ENCODE measurements at regions not wholly inside any gene's neighbourhood (a gene's known extent, or its start where the extent isn't known, plus 50 kb on each side); places are given as distances from the start of the nearest gene placed in this dataset.
"Not testable (repeated sequence)": the region's sequence is repeated elsewhere in the genome, so short reads cannot be mapped to it uniquely, and the experiment has no call there.

DNA sequence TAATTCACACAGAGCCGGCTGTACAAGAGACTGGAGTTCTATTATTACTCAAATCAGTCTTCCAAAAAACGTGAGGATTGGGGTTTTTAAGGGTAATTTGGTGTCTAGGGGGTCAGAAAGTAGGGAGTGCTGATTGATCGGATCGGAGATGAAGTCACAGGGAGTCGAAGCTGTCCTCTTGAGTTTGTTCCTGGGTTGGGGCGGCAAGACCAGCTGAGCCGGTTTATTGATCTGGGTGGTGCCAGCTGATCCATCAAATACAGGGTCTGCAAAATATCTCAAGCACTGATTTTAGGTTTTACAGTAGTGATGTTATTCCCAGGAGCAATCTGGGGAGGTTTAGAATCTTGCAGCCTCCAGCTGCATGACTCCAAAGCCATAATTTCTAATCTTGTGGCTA, 262.7 kb downstream of the KCNRG start:
- no peak for DNase-seq

DNA sequence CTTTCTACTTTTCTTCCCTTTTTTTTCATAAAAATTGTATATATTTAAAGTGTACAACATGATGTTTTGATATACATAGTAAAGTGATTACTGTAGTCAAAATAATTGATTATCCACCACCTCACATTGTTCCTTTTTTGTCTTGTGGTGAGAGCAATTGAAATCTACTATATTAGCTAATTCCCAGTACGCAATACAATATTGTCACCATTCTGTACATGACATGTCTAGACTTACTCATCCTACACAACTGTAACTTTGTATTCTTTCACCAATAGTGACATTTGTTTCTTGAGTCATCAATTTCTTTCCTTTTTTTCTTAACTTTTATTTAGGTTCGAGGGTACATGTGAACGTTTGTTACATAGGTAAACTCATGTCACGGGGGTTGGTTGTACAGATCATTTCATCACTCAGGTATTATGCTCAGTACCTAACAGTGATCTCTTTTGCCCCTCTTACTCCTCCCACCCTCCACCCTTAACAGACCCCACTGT, 265.2 kb downstream of the KCNRG start:
- DNase-seq = no peak

DNA sequence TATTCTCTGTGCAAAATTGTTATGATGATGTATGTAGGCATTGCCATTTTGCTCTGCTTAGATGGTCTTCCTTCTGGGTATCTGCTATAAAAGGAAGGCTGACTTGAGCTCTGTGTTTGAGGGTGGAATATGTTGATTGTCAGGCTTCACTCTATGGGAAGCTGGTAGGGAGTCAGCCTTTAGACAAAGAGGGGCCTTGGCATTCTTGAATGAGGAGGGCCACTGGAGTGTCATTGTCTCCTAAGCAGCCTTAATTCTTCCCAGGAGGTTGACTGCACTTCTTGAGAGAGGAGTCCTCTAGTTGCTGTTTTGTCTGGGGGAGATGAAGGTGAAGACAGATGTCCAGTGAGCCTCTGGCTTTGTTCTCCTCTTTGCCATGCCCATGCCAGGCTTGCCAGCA, 266.8 kb downstream of the KCNRG start:
- no peak for DNase-seq

- no peak for DNase-seq
Measured at GRCh38 chr13:50283017-50283416, 267.8 kb downstream of the KCNRG start.

GRCh38 chr13:50284540-50284939, 269.3 kb downstream of the KCNRG start:
- DNase-seq = no peak

- DNase-seq = no peak
Measured at GRCh38 chr13:50285283-50285682, 270.0 kb downstream of the KCNRG start.

DNA sequence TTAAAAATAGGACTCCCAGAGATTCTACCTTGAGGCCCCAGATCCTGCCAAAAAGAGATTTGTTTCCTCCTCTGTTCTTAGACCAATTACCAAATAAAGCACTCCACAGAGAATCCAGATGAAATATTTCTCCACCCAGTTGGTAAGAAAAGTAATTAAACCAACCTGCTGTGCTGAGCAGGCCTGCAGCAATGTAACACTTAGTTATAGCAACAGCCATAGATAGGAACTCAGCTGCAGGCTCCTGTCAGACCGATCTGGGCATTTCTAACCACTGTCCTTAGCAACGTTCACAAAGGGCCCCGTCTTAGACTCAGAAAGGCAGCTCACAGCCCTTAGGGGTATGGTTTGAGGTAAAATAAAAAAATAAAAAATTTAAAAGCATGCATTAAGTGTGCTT, 271.1 kb downstream of the KCNRG start:
- DNase-seq = no peak

- no peak for DNase-seq
Measured at GRCh38 chr13:50290186-50290585, 274.9 kb downstream of the KCNRG start.

- DNase-seq = no peak
Measured at GRCh38 chr13:50291611-50292010, 276.4 kb downstream of the KCNRG start.

- DNase-seq = no peak
Measured at GRCh38 chr13:50292081-50292480, 276.8 kb downstream of the KCNRG start.

DNA sequence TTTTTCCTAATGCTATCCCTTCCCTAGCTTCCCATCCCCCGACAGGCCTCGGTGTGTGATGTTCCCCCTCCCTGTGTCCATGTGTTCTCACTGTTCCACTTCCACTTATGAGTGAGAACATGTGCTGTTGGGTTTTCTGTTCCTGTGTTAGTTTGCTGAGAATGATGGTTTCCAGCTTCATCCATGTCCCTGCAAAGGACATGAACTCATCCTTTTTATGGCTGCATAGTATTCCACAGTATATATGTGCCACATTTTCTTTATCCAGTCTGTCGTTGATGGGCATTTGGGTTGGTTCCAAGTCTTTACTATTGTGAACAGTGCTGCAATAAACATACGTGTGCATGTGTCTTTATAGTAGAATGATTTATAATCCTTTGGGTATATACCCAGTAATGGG, 279.2 kb downstream of the KCNRG start:
- DNase-seq = not testable (repeated sequence)

GRCh38 chr13:50299546-50300249, 284.5 kb downstream of the KCNRG start:
- no peak for DNase-seq

DNA sequence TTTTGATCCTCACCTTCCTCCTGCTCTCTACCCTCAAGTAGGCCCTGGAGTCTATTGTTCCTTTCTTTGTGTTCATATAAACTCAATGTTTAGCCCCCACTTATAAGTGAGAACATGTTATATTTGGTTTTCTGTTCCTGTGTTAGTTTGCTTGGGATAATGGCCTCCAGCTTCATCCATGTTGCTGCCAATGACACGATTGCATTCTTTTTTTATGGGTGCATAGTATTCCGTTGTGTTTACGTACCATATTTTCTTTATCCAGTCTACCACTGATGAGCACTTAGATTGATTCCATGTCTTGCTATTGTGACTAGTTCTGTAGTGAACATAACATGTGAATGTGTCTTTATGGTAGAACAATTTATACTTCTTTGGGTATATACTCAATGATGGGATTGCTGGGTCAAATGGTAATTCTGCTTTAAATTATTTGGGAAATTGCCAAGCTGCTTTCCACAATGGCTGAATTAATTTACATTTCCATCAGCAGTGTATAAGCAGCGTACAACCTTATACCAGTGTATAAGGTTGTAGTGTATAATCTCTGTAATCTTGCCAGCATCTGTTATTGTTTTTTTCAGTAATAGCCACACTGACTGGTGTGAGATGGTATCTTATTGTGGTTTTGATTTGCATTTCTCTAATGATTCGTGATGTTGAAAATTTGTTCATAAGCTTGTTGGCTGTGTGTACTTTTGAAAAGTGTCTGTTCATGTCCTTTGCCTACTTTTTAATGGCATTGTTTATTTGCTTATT, 288.9 kb downstream of the KCNRG start:
- no peak for DNase-seq

DNA sequence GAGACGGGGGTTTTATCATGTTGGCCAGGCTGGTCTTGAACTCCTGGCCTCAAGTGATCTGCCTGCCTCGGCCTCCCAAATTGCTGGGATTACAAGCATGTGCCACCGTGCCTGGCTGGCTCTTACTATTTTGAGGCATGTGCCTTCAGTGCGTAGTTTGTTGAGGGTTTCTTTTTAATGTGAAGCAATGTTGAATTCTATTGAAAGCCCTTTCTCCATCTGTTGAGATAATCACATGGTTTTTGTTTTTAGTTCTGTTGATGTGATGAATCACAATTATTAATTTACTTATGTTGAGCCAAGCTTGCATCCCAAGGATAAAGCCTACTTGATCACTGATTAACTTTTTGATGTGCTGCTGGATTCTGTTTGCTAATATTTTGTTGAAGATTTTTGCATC, 290.9 kb downstream of the KCNRG start:
- no peak for DNase-seq

DNA sequence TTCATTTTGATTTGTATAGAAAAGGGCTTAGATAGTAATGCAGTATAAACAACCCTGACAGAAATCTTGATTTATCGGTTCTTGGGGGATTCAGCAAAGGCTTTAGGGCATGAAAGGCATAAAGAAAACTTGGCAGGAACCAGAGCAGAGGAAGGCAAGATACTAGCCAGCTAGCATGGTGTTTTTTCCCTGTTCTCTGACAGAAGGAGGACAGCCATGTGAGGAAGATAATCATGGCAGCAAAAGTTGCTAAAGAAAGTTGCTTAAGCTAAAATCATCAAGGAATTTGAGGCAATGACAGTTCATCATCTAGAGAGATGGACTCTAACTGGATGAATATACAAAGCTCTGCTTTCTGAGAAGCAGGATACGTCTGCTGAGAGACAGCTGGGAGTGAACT, 294.1 kb downstream of the KCNRG start:
- DNase-seq = no peak

GRCh38 chr13:50309882-50310594, 294.8 kb downstream of the KCNRG start:
- no peak for DNase-seq

- DNase-seq = no peak
Measured at GRCh38 chr13:50310734-50311133, 295.5 kb downstream of the KCNRG start.

GRCh38 chr13:50318887-50319286, 303.6 kb downstream of the KCNRG start:
- DNase-seq = no peak

DNA sequence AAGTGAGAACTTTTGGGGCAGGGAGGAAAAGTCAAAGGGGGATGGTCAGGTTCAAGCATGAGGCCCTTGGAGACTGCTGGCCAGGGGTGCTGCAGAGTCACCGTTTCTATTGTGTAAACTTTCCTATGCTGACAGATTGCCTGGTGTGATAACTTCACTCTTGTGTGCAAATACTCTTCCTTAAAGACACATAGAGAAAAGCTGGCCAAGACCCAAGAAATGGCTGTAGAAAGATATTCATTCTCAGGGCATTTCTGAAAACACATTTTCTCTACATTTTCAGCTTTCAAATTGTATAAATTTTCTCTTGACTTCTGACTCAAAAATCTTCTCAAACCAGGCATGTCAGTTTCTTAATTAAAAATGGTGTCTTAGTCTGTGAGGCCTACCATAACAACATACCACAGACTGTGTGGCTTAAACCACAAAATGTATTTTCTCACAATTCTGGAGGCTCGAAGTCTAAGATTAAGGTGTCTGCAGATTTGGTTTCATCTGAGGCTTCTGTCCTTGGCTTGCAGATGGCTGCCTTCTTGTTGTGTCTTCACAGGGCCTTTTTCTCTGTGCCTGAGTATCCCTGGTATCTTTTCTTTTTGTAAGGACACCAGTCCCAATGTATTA, 304.5 kb downstream of the KCNRG start:
- no peak for DNase-seq

DNA sequence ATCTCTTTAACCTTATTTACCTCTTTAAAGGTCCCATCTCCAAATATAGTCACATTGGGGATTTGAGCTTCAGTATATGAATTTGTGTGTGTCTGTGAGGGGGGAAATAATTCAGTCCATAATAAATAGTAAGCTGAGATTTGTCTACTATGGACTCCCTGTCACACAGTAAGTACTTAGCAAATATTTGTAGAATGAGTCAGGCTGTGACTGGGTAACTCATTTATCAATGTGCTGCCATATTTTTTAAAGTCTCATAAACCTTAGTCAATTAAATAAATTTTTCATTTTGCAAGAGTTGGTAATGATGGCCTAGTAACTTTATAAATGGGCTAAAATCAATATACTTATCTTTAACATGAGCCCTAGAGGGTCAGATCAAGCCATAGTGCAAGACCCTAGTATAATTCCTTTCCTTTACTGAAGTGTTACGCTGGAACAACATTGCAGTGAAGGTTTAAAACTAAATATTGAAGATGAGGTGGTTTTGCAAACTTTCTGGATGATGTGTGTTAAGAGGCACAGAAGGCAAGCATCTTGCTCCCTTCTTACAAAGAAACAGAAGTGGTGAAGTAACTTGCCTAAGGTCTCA, 305.1 kb downstream of the KCNRG start:
- DNase-seq = peak; percentile 7

DNA sequence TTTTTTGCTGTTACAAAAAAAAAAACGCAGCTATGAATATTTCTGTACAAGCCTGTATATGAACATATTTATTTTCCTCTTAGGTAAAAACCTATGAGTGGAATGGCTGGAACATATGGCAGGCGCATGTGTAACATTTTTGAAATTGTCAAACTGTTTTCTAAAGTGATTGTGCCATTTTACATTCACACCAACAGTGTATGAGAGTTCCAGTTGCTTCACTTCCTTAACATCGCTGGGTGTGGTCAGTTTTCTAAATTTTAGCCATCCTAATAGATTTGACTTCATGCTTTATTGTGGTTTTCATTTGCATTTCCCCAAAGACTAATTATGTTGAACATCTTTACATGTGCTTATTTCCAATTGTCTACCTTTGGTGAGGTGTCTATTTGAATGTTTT, 306.8 kb downstream of the KCNRG start:
- DNase-seq = no peak

DNA sequence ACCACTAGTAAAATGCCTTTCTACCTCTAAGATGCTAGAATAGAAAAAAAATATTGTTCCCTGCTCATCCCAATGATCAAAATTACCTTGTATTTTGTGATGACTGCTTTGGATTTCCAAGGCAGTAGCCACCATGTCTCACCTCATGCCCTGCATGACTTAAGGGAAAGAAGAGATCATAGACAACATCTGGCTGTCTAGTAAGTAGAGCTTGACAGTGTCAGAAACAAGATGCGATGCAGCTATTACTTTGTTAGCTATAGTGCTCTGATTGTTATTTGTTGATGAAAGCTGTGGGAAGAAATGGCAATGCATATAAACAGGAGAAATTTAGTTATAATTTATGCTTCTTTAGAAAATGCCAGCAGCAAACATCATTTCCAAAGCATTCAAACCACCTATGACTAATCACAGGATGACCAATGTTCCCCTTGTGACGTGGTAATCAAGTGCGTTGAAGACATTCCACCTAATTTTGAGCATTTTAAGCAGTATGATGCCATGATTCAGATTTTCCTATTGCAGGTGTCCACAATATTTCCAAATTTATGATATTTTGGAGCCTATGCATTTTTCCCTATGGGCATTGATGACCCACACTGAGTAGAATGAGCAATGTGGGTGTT, 308.3 kb downstream of the KCNRG start:
- no peak for DNase-seq
